ENCODE measurements at regions not wholly inside any gene's neighbourhood (a gene's known extent, or its start where the extent isn't known, plus 50 kb on each side); places are given as distances from the start of the nearest gene placed in this dataset.

DNA sequence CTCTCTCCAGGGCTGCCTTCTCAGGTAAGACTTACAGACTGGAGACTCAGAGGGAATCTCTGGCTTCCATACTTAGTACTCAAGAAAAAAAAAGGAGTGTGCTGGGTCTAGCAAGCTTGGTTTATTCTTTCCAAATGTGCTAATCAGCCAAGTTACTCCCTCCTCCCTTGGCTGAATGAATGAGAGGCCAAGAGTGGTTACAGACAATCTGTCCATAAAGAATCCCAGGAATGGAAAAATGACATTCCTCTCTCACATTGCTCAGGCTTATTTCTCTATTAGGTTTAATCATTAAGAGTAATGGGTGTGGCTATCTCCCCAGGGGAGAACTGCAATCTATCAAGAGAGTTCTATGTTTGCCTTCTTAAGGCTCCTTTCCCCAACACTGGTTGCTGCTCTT is 547.3 kb upstream of the PLXNA2 start:
- H3K27ac ChIP-seq: no peak overlapping the region
- H3K4me1 ChIP-seq: no peaks in the 10 kb centered on the region
- no peaks in the 10 kb centered on the region for H3K27me3 ChIP-seq (ENCODE audit: low read depth)
- no peaks in the 10 kb centered on the region for H3K9me3 ChIP-seq
- H3K36me3 ChIP-seq: no peaks in the 10 kb centered on the region
- peak; percentile 41 to 43 for ATAC-seq
- no peak overlapping the region for H3K4me3 ChIP-seq
- TF ChIP-seq, protein P1, sequence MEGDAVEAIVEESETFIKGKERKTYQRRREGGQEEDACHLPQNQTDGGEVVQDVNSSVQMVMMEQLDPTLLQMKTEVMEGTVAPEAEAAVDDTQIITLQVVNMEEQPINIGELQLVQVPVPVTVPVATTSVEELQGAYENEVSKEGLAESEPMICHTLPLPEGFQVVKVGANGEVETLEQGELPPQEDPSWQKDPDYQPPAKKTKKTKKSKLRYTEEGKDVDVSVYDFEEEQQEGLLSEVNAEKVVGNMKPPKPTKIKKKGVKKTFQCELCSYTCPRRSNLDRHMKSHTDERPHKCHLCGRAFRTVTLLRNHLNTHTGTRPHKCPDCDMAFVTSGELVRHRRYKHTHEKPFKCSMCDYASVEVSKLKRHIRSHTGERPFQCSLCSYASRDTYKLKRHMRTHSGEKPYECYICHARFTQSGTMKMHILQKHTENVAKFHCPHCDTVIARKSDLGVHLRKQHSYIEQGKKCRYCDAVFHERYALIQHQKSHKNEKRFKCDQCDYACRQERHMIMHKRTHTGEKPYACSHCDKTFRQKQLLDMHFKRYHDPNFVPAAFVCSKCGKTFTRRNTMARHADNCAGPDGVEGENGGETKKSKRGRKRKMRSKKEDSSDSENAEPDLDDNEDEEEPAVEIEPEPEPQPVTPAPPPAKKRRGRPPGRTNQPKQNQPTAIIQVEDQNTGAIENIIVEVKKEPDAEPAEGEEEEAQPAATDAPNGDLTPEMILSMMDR (IDR thresholded peaks at IDR 0.05): no peak
- intact Hi-C loops (cut with DNase I): no loop called here
- DNase-seq: no peak

DNA sequence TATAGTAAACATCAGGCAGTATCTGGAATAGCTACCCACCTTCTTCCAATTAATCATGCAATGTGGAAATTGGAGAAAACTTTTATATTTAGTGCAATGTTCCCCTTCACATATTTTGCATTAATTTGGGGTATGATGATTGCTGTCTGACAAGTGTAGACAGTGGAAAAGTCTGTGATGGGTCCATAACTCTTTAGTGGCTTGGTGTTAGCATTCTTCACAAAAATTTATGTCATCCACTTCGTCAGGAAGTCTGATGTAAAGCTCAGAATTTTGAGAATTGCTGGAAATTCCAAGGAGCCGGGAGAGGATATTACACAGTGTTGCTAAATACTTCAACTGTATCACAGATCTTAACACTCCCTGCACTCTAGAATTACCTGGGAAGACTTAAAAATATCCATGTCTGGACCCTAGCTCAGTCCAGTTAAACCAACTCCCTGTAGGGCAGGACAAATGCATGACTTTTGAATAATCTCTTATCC is 549.7 kb upstream of the PLXNA2 start:
- no peak for DNase-seq
- H3K9me3 ChIP-seq: no peaks in the 10 kb centered on the region
- intact Hi-C loops (cut with DNase I): no loop called here
- no peaks in the 10 kb centered on the region for H3K4me1 ChIP-seq
- H3K4me3 ChIP-seq: no peak overlapping the region
- no peaks in the 10 kb centered on the region for H3K36me3 ChIP-seq
- TF ChIP-seq, protein P1 (IDR thresholded peaks at IDR 0.05): no peak
- H3K27ac ChIP-seq: no peak overlapping the region
- ATAC-seq: no peak
- H3K27me3 ChIP-seq (ENCODE audit: low read depth): no peaks in the 10 kb centered on the region

DNA sequence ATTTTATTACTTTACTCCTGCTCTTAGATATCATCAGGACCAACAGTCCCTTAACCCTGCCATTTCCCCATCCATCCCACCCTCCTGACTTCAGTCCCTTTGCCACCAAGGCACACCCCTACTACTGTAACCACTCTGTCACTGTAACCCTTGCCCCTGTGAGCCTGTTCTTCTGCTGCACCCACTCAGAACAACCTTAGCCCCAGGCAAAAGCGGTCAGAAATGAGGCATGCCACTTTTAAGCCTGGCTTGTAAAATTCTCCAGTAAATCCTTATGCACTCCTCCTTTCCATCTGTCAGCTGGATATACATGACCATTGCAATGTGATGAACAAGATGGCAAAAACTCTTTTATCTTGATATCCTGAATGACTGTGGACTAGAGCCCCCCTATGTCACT is 555.0 kb upstream of the PLXNA2 start:
- intact Hi-C loops (cut with DNase I): no loop called here
- H3K9me3 ChIP-seq: no peaks in the 10 kb centered on the region
- no peaks in the 10 kb centered on the region for H3K36me3 ChIP-seq
- H3K27me3 ChIP-seq (ENCODE audit: low read depth): no peaks in the 10 kb centered on the region
- no peak overlapping the region for H3K4me3 ChIP-seq
- TF ChIP-seq, protein P1 (IDR thresholded peaks at IDR 0.05): no peak
- ATAC-seq (no peak), DNase-seq (no peak)
- no peaks in the 10 kb centered on the region for H3K4me1 ChIP-seq
- H3K27ac ChIP-seq: no peak overlapping the region

DNA sequence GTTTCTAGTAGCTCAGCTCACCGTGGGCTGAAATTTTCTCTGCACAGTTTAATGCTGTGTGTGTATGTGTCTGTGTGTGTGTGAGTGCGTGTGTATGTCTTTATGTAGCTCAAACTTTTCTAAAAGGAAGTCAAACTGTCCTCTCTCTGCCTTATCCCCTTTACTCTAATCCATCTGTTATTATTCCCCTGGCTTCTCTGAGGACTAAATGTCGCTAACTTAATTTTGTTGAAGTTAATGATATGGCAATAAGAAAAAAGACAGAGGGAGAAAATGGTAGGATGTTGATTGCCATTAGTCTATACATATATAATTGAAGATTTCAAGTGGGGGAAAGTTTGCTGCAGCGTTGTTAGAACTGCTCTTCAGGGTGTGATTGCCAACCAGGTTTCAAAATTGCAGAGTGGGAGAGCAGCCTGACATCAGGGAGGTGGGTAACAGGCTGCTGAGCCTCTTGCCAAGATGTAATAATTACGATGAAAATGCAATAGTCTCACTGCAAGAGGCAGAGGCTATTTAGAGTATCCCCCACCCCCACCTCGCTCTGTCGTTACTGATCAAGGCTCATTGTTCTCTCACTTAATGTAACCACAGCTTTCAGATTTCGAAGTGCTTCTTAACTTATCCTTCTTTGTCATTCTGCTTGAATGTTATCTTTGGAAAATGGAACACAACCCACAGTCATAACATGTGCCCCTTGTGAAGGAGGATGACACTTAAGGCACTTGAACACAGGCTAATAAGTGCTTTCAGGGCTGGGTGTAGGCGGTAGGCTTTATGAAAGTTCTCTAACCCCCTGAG is 559.0 kb upstream of the PLXNA2 start:
- Histone ChIP-seq H3K4me3 (no peak overlapping the region), H3K9me3 (no peaks in the 10 kb centered on the region), H3K4me1 (no peaks in the 10 kb centered on the region), H3K36me3 (no peaks in the 10 kb centered on the region), H3K27ac (no peak overlapping the region), H3K27me3 (ENCODE audit: low read depth) (peaks cover under 1% of the 10 kb centered on the region)
- DNase-seq (no peak), ATAC-seq (peak; percentile 71 to 76)
- TF ChIP-seq, protein P1 (IDR thresholded peaks at IDR 0.05): no peak
- intact Hi-C loops (cut with DNase I): no loop called here

DNA sequence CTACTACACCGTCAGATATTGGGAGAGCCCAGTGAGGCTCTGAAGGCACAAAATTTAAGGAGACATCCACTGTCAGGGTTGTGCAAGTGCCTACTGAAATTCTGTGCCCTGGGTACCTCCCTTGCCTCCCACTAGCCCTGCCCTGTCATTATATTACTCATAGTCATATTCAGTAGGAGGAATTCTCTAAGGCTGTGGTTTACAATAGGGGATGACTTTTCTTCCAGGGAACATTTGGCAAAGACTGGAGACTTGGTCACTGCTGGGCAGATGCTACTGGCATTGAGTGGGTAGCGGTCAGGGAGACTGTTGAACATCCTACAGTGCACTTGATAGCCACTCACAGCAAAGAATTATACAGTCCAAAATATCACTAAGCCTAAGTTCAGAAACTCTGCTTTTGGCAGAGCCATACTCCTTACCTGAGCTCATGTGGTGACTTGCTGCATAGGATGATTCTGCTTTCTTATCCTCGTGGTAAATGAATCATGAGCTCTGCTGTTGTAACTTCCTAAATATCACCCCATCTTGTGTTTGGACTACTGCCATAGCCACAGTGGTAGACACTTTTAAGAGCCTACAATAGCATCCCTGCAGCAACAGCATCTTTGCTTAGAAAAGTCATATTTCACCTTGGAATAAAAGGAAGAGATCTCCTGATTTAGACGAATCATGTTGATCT is 563.4 kb upstream of the PLXNA2 start:
- Histone ChIP-seq H3K4me3 (no peak overlapping the region), H3K4me1 (no peaks in the 10 kb centered on the region), H3K36me3 (no peaks in the 10 kb centered on the region), H3K27ac (no peak overlapping the region), H3K27me3 (ENCODE audit: low read depth) (peaks cover 5% of the 10 kb centered on the region), H3K9me3 (no peaks in the 10 kb centered on the region)
- DNase-seq (no peak), ATAC-seq (no peak)
- TF ChIP-seq, protein P1 (IDR thresholded peaks at IDR 0.05): no peak
- intact Hi-C loops (cut with DNase I): no loop called here

All from lower lobe of right lung (tissue), 2 donors.